Heart left ventricle (tissue), 13 donors: ENCODE measurements at regions not wholly inside any gene's neighbourhood (a gene's known extent, or its start where the extent isn't known, plus 50 kb on each side); places are given as distances from the start of the nearest gene placed in this dataset.

Experiments
- CTCF ChIP-seq, 12 donors: fragments of 200-600 bp; sonication (generic) in 4 of 12; IDR thresholded peaks; one replicate each; pipeline versions ENCODE4 v1.5.0 to v1.8.0; 2018 to 2022; ENCODE audit warnings: antibody characterized with exemption in 12 of 12, mild to moderate bottlenecking in 5 of 12
- POLR2A ChIP-seq, 2 donors: fragments of 450-650 bp; IDR thresholded peaks; one replicate each; pipeline ENCODE4 v1.6.1; 2017; ENCODE audit warnings: antibody characterized with exemption in 2 of 2, mild to moderate bottlenecking in 2 of 2, moderate library complexity in 2 of 2
- donor health status: ischemic (EF 13 %, LVEDD 7.1; RV severe dilation, severe dysfunction).
- donor health status: DM: no; HTN: yes; CAD: no.
- donor health status: DM: no; HTN: no; CAD: no.
- donor health status: ischemic (EF 25% LVEDD 6.9; RV normal size, moderate dysfunction).
- donor health status: ischemic (EF 25% LVEDD 5.7; RV mildly dilated, moderate dysfunction).
- donor health status: ischemic (EF 35%, LVEDD 5.7; RV mildly dilated, moderate dysfunction).
- donor health status: nonischemic (EF 11% LVEDD 7.7; RV severe dilation, severe dysfunction).
- donor health status: DM: yes; HTN: yes; CAD: no.
- donor health status: PGD.
- donor health status: ischemic (EF 29% LVEDD 5.4; RV normal size, mild dysfunction).
- donor health status: nonischemic (EF 23%, LVEDD 6.1; RV moderate dilation, normal function).

GRCh38 chr2:842151-842803 is 108.4 kb upstream of the SNTG2 start:
- TF ChIP-seq CTCF (IDR thresholded peaks at IDR 0.05), result no peak
- TF ChIP-seq POLR2A (IDR thresholded peaks at IDR 0.05), result no peak
